GM12878 (cell line): ENCODE measurements at regions not wholly inside any gene's neighbourhood (a gene's known extent, or its start where the extent isn't known, plus 50 kb on each side); places are given as distances from the start of the nearest gene placed in this dataset.

ENCODE experiments used
- ATAC-seq: fragments of 200-7000 bp; cut with Tn5 transposase; 3 replicates; pipeline ENCODE4 v1.9.1; 2020; ENCODE audit warnings: mild to moderate bottlenecking, moderate library complexity
- BruUV-seq: library from RNA; stranded (reverse); fragments of 400-500 nt; replicated peaks from 2 replicates; lab custom pipeline; 2021; lab: Mats Ljungman, UMichigan
- CTCF ChIA-PET: fragments of 300-600 bp; sonication (Branson Sonifier 250); formaldehyde crosslinking; extraction: SDS; loops from one replicate; lab custom pipeline; 2021; ENCODE audit warnings: inconsistent platforms; lab: Yijun Ruan, JAX
- POLR2A ChIA-PET: fragments of 350-600 bp; formaldehyde crosslinking; extraction: SDS; loops from one replicate; lab custom pipeline; 2021; ENCODE audit warnings: inconsistent platforms; lab: Charles Lee
- RAD21 ChIA-PET: fragments of 300-600 bp; sonication (Branson Sonifier 250); formaldehyde crosslinking; loops from one replicate; lab custom pipeline; 2023; ENCODE audit warnings: antibody characterized with exemption; ENCODE audit not compliant: unreplicated experiment; lab: Charles Lee
- SMC1A ChIA-PET: fragments of 300-600 bp; sonication (Branson Sonifier 250); formaldehyde crosslinking; loops from one replicate; lab custom pipeline; 2023; ENCODE audit not compliant: unreplicated experiment, uncharacterized antibody; lab: Charles Lee
- DNase-seq: peaks from one replicate; pipeline ENCODE4 v3.0.0-alpha.2; 2011; ENCODE audit warnings: low read depth, low spot score
- FAIRE-seq: peaks from 3 replicates; lab custom pipeline; 2011; peaks lifted over from hg19 to GRCh38; lab: Jason Lieb, UNC
- H2AFZ ChIP-seq: 2 replicates; pipeline ENCODE4 v1.6.0; 2011; ENCODE audit warnings: low read depth, low read length, control low read depth; ENCODE audit not compliant: control insufficient read depth
- H3K27ac ChIP-seq: 2 replicates; pipeline ENCODE4 v1.5.1; 2011; ENCODE audit warnings: control low read depth; ENCODE audit not compliant: control insufficient read depth, insufficient read depth
- H3K27me3 ChIP-seq, 2 experiments: replicated peaks in 1 of 2; 2 replicates each; pipeline versions ENCODE4 v1.6.0 to v1.6.1; 2011; ENCODE audit warnings: low read length in 1 of 2; ENCODE audit not compliant: control insufficient read depth in 2 of 2, insufficient read depth in 2 of 2
- H3K36me3 ChIP-seq, 2 experiments: 2 replicates each; pipeline ENCODE4 v1.5.1; 2011; ENCODE audit warnings: low read length in 1 of 2; ENCODE audit not compliant: control insufficient read depth in 2 of 2, insufficient read depth in 2 of 2
- H3K4me1 ChIP-seq: 2 replicates; pipeline ENCODE4 v1.6.1; 2011; ENCODE audit warnings: mild to moderate bottlenecking, low read length, moderate library complexity, mixed read lengths; ENCODE audit not compliant: control insufficient read depth, insufficient read depth
- H3K4me2 ChIP-seq: 2 replicates; pipeline ENCODE4 v1.6.0; 2011; ENCODE audit warnings: control low read depth; ENCODE audit not compliant: control insufficient read depth, insufficient read depth
- H3K4me3 ChIP-seq: fragments of 200-600 bp; sonication (generic); 2 replicates; pipeline ENCODE4 v1.5.1; 2016
- H3K79me2 ChIP-seq: 2 replicates; pipeline ENCODE4 v1.6.0; 2011; ENCODE audit warnings: low read length; ENCODE audit not compliant: control insufficient read depth, insufficient read depth
- H3K9ac ChIP-seq: 2 replicates; pipeline ENCODE4 v1.8.0; 2011; ENCODE audit warnings: low read length, control low read depth, mixed read lengths; ENCODE audit not compliant: control insufficient read depth, insufficient read depth
- H3K9me3 ChIP-seq: replicated peaks from 3 replicates; pipeline ENCODE4 v1.5.1; 2011; ENCODE audit warnings: mild to moderate bottlenecking, low read length; ENCODE audit not compliant: control insufficient read depth, insufficient read depth
- H4K20me1 ChIP-seq: 2 replicates; pipeline ENCODE4 v1.6.0; 2011; ENCODE audit not compliant: control insufficient read depth, insufficient read depth
- BCL11A ChIP-seq: IDR thresholded peaks from 2 replicates; pipeline ENCODE4 v1.6.1; 2011; ENCODE audit warnings: low read depth, low read length
- BMI1 ChIP-seq: fragments of 450-650 bp; IDR thresholded peaks from 2 replicates; pipeline ENCODE4 v1.6.1; 2016; ENCODE audit warnings: mild to moderate bottlenecking, moderate library complexity, borderline replicate concordance
- EGR1 ChIP-seq, 2 experiments: IDR thresholded peaks; 1 replicate in 1 of 2; 2 replicates in 1 of 2; pipeline ENCODE4 v1.6.1; 2011 to 2012; ENCODE audit warnings: low read depth in 2 of 2, low read length in 2 of 2, borderline replicate concordance in 1 of 2, mild to moderate bottlenecking in 1 of 2, moderate library complexity in 1 of 2
- ELK1 ChIP-seq: IDR thresholded peaks from 2 replicates; pipeline ENCODE4 v1.6.1; 2012; ENCODE audit warnings: low read depth, low read length, improper control_type of control experiment
- FOXK2 ChIP-seq: fragments of 450-650 bp; IDR thresholded peaks from 2 replicates; pipeline ENCODE4 v1.6.1; 2017; ENCODE audit warnings: mild to moderate bottlenecking, moderate library complexity
- GABPA ChIP-seq: IDR thresholded peaks from 2 replicates; pipeline ENCODE4 v1.6.1; 2014; ENCODE audit warnings: antibody characterized with exemption, low read depth, mild to moderate bottlenecking, inconsistent platforms
- MEF2A ChIP-seq: IDR thresholded peaks from 2 replicates; pipeline ENCODE4 v1.6.1; 2011; ENCODE audit warnings: low read depth, mild to moderate bottlenecking, low read length, moderate library complexity; ENCODE audit not compliant: insufficient read depth
- NFYA ChIP-seq: IDR thresholded peaks from 2 replicates; pipeline ENCODE4 v1.6.1; 2011; ENCODE audit warnings: low read depth, mild to moderate bottlenecking, low read length, improper control_type of control experiment, borderline replicate concordance
- NRF1 ChIP-seq: conservative IDR thresholded peaks from 2 replicates; pipeline ENCODE4 v1.6.1; 2011; ENCODE audit warnings: mild to moderate bottlenecking, low read depth, low read length, improper control_type of control experiment
- PAX8 ChIP-seq: fragments of 450-650 bp; IDR thresholded peaks from 2 replicates; pipeline ENCODE4 v1.6.1; 2017; ENCODE audit warnings: mild to moderate bottlenecking, moderate library complexity
- RELA ChIP-seq: fragments of 450-650 bp; IDR thresholded peaks from 2 replicates; pipeline ENCODE4 v1.8.0; 2014; ENCODE audit warnings: borderline replicate concordance; ENCODE audit not compliant: partially characterized antibody
- SMAD1 ChIP-seq: fragments of 450-650 bp; IDR thresholded peaks from 2 replicates; pipeline ENCODE4 v1.6.1; 2018; ENCODE audit warnings: mild to moderate bottlenecking, low read depth; ENCODE audit not compliant: partially characterized antibody
- SMAD5 ChIP-seq: IDR thresholded peaks from 2 replicates; pipeline ENCODE4 v1.6.1; 2016; ENCODE audit warnings: antibody characterized with exemption, low read depth
- TCF3 ChIP-seq: IDR thresholded peaks from 2 replicates; pipeline ENCODE4 v1.6.1; 2012; ENCODE audit warnings: low read depth, mild to moderate bottlenecking, low read length, borderline replicate concordance; ENCODE audit not compliant: insufficient read depth
- ZNF207 ChIP-seq: fragments of 450-650 bp; IDR thresholded peaks from 2 replicates; pipeline ENCODE4 v1.6.1; 2014; ENCODE audit warnings: antibody characterized with exemption, mild to moderate bottlenecking, borderline replicate concordance
- ZNF592 ChIP-seq: fragments of 450-650 bp; IDR thresholded peaks from 2 replicates; pipeline ENCODE4 v1.6.1; 2017; ENCODE audit warnings: mild to moderate bottlenecking, moderate library complexity
- WGBS: methylation state at CpG from one replicate; pipeline ENCODE4 v1.1.6; 2016; ENCODE audit warnings: low lambda C conversion rate; ENCODE audit not compliant: insufficient replicate concordance, insufficient coverage; ENCODE audit errors: missing lambda C conversion rate; 5-methylcytosine and 5-hydroxymethylcytosine counted together
- in situ Hi-C: fragments of 300-500 bp; cut with MboI; formaldehyde crosslinking; loops from 9 replicates; pipeline ENCODE4 v1.14.3; 2018; ENCODE audit warnings: mixed read lengths
- intact Hi-C: fragments of 100-400 bp; cut with micrococcal nuclease; formaldehyde crosslinking; loops from one replicate; pipeline ENCODE4 v1.14.2; 2022; ENCODE audit not compliant: unreplicated experiment

- RAD21 ChIA-PET: no interaction called here
- H3K27ac ChIP-seq: no peak overlapping the region
- TF ChIP-seq BMI1 (no peak), SMAD1 (no peak), ELK1 (no peak), EGR1 (IDR thresholded peaks at IDR 0.05; ENCODE audit: borderline replicate concordance in 1 of 2, low read depth in 2 of 2, low read length in 2 of 2) (no peak), NFYA (no peak), ZNF207 (no peak), ZNF592 (no peak), GABPA (no peak), FOXK2 (no peak), TCF3 (no peak), PAX8 (no peak), SMAD5 (no peak), RELA (no peak), MEF2A (no peak), NRF1 (no peak), BCL11A (no peak)
- H3K27me3 ChIP-seq: no peaks in the 10 kb centered on the region
- intact Hi-C loops: no loop called here
- WGBS: 87% methylated on average over 4 of the region's 4 CpGs
- no peaks in the 10 kb centered on the region for H4K20me1 ChIP-seq
- no peak overlapping the region for H3K9ac ChIP-seq
- DNase-seq (no peak), ATAC-seq (no peak), FAIRE-seq (no peak)
- no peak overlapping the region for H3K4me2 ChIP-seq
- POLR2A ChIA-PET: no interaction called here
- in situ Hi-C loops: no loop called here
- no peaks in the 10 kb centered on the region for H3K36me3 ChIP-seq
- SMC1A ChIA-PET: interaction anchor here (1.6 kb wide), 1 partner anchor 91 kb away, joined by 3 read pairs; no protein-coding TSS in a partner anchor
- no peak overlapping the region for H3K4me3 ChIP-seq
- H2AFZ ChIP-seq: no peak overlapping the region
- no peaks in the 10 kb centered on the region for H3K9me3 ChIP-seq
- CTCF ChIA-PET: no interaction called here
- BruUV-seq: no TSS peak
- H3K79me2 ChIP-seq: no peaks in the 10 kb centered on the region
- peaks cover 12% of the 10 kb centered on the region; the same call in 1 of the 2 replicates for H3K4me1 ChIP-seq
These were observed 79.1 kb downstream of the CD164 start for GRCh38 chr6:109303164-109303563.
